SKM-1 treated with dmso at 0.1 percent for 144 hours (cell line): ENCODE measurements at regions not wholly inside any gene's neighbourhood (a gene's known extent, or its start where the extent isn't known, plus 50 kb on each side); places are given as distances from the start of the nearest gene placed in this dataset.

Experiments used
- DNase-seq: peaks from one replicate; lab custom pipeline; 2025; ENCODE audit not compliant: unreplicated experiment; lab: John Stamatoyannopoulos, UW

GRCh38 chr14:27077214-27077613 lies 479.4 kb upstream of the NOVA1 start:
- no peak for DNase-seq

DNA sequence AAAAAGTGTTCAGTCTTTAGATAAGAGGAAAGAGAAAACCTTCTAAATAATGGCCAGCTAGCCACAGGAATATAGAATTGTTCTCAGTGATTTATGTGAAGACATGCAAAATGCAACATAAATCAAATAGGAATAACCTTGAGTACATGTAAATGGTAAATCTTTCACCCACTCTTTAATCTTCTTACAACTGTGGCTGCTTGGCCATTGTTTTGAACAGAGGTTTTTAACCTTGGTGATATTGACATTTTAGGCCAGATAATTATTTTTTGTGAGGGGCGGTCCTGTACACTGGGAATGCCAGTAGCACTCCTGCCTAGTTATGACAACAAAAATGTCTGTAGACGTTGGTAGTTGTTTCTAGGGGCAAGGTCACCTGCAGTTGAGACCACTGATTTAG lies 479.9 kb upstream of the NOVA1 start:
- DNase-seq: no peak

DNA sequence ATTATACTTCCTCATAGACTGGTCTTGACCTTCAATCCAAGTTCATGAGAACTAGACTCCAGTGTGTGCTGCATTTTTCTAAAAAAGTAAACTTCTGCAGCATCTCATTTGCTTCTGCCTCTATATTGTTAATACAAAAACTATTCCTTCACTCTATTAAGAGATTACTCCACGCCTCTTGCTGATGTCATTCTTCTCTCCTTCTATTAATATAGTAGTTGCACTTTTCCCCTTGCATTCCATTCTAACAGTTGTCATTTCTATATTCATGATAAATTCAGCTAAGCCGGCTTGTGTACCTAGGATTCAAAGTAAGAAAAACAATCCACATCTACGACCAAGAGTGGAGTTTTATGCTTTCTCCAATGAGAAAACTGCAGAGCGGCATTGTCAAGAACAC lies 480.4 kb upstream of the NOVA1 start:
- DNase-seq: no peak

DNA sequence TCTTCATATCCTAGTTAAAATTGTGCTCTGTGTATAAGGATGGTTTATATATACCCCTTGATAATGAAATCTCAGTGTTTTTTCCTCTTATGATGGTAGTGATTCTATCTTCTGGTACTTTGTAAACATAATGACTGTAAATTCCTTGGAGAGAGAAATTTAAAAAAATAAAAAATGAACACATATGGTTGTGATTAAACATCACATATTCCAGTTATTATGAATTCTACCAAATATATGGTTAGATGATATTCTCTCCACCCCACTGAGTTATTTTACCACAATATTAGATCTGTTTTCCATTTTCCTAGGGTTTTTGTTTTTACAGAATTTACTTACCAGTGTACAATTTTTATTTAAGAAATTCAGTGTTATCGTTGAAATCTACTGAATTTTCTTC lies 481.9 kb upstream of the NOVA1 start:
- no peak for DNase-seq

DNA sequence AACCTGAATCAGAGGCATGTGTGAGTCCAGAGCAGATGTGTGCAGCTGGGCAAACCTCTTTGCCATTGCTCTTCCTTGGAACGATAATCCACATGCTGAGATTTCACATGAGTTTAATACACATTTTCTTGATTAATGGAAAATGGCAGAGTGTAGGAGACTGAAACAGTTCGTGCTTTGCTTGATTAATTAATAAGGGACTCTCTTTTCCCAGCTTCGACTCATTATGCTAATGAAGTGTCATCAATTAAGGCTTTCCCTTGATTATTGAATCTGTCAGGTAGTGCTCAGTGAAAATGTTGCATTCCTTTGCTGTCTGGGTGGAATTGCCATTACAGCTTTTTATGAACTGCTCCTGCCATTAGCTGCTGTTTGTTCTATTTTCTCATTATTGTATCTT lies 487.7 kb upstream of the NOVA1 start:
- no peak for DNase-seq

GRCh38 chr14:27090716-27091115 lies 492.9 kb upstream of the NOVA1 start:
- no peak for DNase-seq

DNA sequence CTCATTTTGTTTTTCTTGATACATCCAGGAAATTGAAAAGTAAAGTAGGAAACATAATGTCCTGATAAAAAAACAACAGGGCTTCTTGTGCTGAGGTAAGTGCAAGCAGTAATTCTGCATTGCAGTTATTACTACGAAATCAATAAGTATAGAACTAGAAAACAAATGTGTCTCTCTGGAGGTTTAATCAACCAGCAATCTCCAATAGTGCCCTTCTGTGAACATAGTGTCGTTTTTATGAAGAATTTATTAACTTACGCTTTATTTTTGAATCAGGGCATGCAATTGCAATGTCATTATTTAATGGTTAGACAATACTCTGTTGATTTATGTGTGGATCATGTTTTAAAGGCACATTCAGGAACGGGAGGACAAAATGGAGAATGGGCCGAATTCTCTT lies 494.1 kb upstream of the NOVA1 start:
- DNase-seq: no peak

DNA sequence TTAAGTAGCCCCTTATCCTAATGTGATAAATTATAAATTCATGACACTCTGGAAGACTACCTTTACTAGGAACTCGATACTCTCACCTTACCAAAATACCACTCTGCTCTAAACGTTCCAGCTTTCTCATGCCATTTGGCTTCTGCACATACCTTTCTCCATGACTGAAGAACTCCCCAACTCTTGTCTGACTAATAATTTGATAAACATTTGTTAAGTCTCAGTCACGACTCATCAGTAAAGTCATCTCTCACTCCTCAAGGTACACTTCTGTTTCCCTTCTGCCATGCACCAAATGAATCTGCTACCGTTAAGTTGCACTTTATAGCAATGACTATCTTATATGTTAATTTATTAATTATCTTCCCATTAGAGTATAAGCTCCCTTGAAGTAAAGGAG lies 498.3 kb upstream of the NOVA1 start:
- DNase-seq: no peak

- no peak for DNase-seq
These were observed 500.6 kb upstream of the NOVA1 start for GRCh38 chr14:27098451-27098850.

DNA sequence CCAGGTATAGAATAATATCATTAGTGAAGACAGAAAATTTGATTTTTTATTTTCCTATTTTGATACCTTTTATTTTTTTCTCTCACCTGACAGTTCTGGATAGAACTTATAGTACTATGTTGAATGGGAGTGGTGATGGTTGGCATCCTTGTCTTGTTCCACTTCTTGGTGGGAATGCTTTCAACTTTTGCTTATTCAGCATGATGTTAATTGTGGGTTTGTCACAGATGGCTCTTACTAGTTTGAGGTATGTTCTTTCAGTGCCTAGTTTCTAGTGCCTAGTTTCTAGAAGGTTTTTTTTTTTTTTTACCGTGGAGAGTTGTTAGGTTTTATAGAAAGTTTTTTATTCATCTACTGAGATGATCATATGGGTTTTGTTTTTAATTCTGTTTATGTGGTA lies 516.3 kb upstream of the NOVA1 start:
- DNase-seq: no peak

DNA sequence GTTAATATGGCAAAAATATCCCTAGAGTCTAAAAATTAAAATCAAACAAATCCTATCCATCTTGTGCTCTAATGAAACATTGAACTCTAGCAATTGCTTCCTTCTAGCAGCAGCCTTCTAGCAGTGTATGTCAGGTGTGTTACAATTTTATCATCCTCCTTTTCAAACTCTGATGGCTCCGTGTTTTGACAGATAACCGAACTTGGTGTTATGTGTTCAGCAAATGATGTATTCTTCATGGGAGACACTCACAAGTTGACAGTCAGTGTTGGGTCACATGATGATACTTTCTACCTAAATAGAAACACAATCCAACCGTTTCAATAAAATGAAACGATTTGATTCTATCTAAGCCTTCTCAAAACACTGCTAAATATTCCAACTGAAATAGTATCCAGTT lies 525.3 kb upstream of the NOVA1 start:
- no peak for DNase-seq

DNA sequence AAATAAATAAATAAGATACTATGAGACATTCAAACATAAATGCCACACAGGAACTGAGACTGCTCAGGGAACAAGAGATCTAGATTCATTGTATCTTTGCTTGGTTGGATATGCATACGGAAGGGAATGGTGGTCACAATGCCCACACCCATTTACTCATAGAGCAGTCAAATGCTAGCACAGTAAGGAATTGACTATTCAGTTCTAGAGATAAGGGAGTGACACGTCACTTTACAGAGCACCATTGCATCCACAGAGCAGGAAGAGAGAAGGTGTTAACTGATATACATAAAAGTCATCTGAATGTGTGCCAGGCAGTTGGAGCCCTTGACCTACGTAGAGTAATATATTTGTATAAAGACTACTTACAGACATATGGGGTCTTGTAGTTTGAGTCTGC lies 530.0 kb upstream of the NOVA1 start:
- DNase-seq: no peak

GRCh38 chr14:27134200-27134599 lies 536.4 kb upstream of the NOVA1 start:
- DNase-seq: no peak

GRCh38 chr14:27145170-27145569 lies 547.3 kb upstream of the NOVA1 start:
- DNase-seq: no peak

DNA sequence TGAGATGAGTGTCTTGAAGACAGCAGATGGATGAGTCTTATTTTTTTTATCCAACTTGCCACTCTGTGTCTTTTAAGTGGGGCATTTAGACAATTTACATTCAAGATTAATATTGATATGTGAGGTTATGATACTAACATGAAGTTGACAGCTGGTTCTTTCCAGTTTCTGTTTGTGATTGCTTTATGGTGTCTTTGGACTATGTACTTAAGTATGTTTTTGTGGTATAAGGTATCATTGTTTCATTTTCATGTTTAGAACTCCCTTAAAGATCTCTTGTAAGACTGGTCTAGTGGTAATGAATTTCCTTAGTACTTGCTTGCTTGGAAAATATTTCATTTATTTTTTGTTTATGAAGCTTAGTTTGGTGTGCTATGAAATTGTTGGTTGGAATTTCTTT lies 550.3 kb upstream of the NOVA1 start:
- DNase-seq: no peak

GRCh38 chr14:27164139-27164538 lies 566.3 kb upstream of the NOVA1 start:
- DNase-seq: no peak

DNA sequence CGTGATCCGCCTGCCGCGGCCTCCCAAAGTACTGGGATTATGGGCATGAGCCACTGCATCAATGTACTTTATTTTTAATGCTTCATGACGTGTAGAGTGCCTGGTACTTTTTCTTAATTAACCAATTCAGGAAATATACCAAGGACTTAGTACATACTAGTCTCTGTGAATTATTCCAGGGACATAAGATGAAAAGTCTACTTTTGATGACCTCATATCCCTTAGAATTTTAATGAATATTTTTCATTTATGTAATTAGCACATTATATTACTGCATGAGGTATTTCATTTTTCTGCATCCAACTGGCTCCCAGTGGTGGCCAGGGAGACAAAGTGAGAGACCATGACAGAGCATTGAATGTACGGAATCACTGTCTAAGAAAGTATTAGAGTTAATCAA lies 577.7 kb upstream of the NOVA1 start:
- DNase-seq: no peak

GRCh38 chr14:27181333-27181732 lies 583.5 kb upstream of the NOVA1 start:
- DNase-seq: no peak

DNA sequence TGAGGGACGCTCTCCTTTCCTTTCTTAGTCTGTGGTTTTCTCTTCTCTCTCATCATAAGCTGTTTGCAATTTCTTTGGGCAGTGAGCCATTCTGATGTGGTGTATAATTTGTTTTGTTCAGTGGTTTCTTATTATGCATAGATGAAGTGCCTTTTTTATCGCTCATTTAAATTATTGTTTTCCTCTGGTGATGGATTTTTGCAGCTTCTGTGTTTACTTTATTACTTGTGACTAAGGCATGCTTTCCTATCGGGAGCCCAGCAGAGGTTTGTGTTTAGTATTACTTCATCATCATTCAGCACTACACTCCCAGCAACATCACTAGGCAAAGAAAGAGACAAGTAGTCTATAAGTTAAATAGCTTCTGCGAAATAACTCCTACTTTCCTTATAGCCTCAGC lies 586.6 kb upstream of the NOVA1 start:
- DNase-seq: no peak

- DNase-seq: no peak
These were observed 588.2 kb upstream of the NOVA1 start for GRCh38 chr14:27186048-27186447.

DNA sequence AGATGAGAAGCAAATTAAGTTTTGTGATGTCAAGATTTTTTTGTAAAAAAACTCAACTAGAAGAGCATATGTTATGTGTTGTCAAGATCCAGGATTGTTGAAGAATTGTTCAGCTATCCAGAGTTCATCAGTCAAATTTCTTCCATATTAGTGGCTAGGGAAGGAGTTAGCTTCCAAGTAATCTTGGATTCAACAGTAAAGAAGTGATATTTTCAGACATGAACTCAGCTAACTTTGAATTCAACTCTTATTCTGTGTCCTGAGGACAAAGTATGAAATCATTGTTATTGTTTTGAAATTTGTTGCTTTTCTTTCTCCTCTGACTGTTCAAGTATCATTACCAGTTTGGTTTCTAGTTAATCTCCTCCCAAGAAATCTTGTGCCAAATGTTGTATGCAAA lies 589.3 kb upstream of the NOVA1 start:
- no peak for DNase-seq

GRCh38 chr14:27190296-27190695 lies 592.5 kb upstream of the NOVA1 start:
- no peak for DNase-seq

- DNase-seq: no peak
These were observed 601.4 kb upstream of the NOVA1 start for GRCh38 chr14:27199272-27199671.

DNA sequence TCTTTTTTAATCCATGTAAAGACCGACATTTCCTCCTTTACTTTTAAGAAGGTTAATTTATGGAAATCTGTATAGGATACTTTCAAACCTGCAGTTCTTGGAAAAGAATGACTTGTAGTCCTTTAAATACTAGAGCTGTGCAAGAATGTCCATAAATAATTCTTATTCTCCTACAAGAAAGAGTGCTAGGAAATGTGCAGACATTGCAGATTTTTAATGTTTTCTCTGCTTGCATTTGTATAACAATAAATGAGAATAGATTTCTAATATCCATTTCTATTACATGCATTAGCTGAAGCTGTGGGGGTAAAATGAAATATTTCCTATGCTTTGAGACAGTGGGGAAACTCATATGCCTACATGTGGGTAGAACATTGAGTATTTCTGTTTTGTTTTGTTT lies 607.2 kb upstream of the NOVA1 start:
- no peak for DNase-seq
